ENCODE measurements at regions not wholly inside any gene's neighbourhood (a gene's known extent, or its start where the extent isn't known, plus 50 kb on each side); places are given as distances from the start of the nearest gene placed in this dataset.

DNA sequence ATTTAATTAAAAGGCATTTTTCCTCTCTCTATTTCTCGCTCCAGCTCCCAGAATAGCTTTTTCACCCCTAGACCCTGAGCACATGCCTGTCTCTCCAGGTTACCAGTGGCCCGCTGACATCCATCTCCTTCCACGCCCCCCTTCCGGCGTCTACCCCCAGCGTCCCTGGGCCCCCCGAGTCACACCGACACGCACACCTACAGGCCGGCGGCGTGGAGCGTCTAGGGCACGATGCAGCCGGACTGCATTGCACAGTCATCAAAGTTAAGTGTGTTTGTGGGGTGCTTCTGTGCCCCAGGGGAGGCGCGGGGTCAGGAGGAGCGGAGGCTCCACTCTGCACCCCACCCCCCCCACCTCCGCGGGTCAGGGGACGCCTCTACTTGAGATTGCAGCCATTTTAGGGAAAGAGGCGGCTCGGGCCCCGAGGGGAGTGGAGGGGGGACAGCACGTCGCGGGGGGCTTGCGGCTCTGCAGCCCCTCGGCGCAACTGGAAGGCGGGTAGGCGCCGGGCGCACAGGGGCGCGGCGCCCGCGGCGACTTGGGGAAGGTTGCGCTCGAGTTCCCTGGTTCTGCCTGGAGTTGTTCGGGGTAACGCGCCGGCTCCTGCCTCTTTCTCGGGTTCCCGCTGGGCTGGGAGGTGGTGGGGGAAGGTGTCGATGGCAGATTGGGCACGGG, 112.7 kb downstream of the DHX15 start:
- WGBS (ENCODE audit: insufficient coverage, low coverage, missing lambda C conversion rate): 56% methylated on average over 37 of the region's 50 CpGs
- Histone ChIP-seq H2AFZ (ENCODE audit: low read depth, low read length) (no peak overlapping the region), H4K20me1 (replicated peaks; ENCODE audit: control insufficient read depth, insufficient read depth, low read length) (no peaks in the 10 kb centered on the region), H3K27me3 (ENCODE audit: control insufficient read depth in 2 of 2, insufficient read depth in 2 of 2, low read length in 2 of 2) (peaks cover 2 to 32% of the 10 kb centered on the region in 2 experiments; a peak in 3 of 5 replicates), H3K4me2 (ENCODE audit: insufficient read depth, low read length) (no peak overlapping the region), H3K79me2 (ENCODE audit: control insufficient read depth, insufficient read depth, low read length) (no peaks in the 10 kb centered on the region), H3K36me3 (ENCODE audit: control insufficient read depth, insufficient read depth, low read length) (no peaks in the 10 kb centered on the region), H3K9me3 (replicated peaks; ENCODE audit: control insufficient read depth, insufficient read depth, low read depth, low read length) (no peaks in the 10 kb centered on the region), H3K9ac (ENCODE audit: insufficient read depth in 1 of 2, low read depth in 2 of 2, low read length in 2 of 2) (no peak overlapping the region), H3K4me1 (replicated peaks in 1 of 2; ENCODE audit: control insufficient read depth in 2 of 2, insufficient read depth in 2 of 2, low read length in 2 of 2) (peaks cover 0 to 18% of the 10 kb centered on the region in 2 experiments; a peak in 2 of 5 replicates), H3K4me3 (no peak overlapping the region), H3K27ac (ENCODE audit: extremely low read depth, low read depth, low read length) (no peak overlapping the region), H3K9me1 (ENCODE audit: control insufficient read depth, insufficient read depth, low read length) (no peaks in the 10 kb centered on the region)
- FAIRE-seq (no peak), ATAC-seq (no peak), DNase-seq (ENCODE audit: extremely low read depth in 1 of 4, low spot score in 3 of 4) (no peak)
- in situ Hi-C loops (cut with MboI): no loop called here
- intact Hi-C loops (cut with micrococcal nuclease): no loop called here
- ChIA-PET POLR2A (no interaction called here), CTCF (ENCODE audit: low intra/inter-chr PET ratio) (no interaction called here)
- no TSS peak for BruUV-seq (replicated peaks)
- no peak for TF ChIP-seq TCF3 (CRISPR knock-in tag; IDR thresholded peaks at IDR 0.05)
- TF ChIP-seq, protein P1, sequence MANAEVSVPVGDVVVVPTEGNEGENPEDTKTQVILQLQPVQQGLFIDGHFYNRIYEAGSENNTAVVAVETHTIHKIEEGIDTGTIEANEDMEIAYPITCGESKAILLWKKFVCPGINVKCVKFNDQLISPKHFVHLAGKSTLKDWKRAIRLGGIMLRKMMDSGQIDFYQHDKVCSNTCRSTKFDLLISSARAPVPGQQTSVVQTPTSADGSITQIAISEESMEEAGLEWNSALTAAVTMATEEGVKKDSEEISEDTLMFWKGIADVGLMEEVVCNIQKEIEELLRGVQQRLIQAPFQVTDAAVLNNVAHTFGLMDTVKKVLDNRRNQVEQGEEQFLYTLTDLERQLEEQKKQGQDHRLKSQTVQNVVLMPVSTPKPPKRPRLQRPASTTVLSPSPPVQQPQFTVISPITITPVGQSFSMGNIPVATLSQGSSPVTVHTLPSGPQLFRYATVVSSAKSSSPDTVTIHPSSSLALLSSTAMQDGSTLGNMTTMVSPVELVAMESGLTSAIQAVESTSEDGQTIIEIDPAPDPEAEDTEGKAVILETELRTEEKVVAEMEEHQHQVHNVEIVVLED (CRISPR knock-in tag; IDR thresholded peaks at IDR 0.05): no peak
- TF ChIP-seq CBX3 (IDR thresholded peaks at IDR 0.05; ENCODE audit: borderline replicate concordance in 1 of 2, low read length in 2 of 2): no peak
- no peak for TF ChIP-seq SRSF1 (IDR thresholded peaks at IDR 0.05; ENCODE audit: low read depth, low read length)
- TF ChIP-seq KDM1A (IDR thresholded peaks at IDR 0.05): no peak
- TF ChIP-seq, protein P2, sequence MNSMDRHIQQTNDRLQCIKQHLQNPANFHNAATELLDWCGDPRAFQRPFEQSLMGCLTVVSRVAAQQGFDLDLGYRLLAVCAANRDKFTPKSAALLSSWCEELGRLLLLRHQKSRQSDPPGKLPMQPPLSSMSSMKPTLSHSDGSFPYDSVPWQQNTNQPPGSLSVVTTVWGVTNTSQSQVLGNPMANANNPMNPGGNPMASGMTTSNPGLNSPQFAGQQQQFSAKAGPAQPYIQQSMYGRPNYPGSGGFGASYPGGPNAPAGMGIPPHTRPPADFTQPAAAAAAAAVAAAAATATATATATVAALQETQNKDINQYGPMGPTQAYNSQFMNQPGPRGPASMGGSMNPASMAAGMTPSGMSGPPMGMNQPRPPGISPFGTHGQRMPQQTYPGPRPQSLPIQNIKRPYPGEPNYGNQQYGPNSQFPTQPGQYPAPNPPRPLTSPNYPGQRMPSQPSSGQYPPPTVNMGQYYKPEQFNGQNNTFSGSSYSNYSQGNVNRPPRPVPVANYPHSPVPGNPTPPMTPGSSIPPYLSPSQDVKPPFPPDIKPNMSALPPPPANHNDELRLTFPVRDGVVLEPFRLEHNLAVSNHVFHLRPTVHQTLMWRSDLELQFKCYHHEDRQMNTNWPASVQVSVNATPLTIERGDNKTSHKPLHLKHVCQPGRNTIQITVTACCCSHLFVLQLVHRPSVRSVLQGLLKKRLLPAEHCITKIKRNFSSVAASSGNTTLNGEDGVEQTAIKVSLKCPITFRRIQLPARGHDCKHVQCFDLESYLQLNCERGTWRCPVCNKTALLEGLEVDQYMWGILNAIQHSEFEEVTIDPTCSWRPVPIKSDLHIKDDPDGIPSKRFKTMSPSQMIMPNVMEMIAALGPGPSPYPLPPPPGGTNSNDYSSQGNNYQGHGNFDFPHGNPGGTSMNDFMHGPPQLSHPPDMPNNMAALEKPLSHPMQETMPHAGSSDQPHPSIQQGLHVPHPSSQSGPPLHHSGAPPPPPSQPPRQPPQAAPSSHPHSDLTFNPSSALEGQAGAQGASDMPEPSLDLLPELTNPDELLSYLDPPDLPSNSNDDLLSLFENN (IDR thresholded peaks at IDR 0.05; ENCODE audit: low read depth in 2 of 2, low read length in 2 of 2): no peak
- TF ChIP-seq ZNF644 (tag; IDR thresholded peaks at IDR 0.05; ENCODE audit: low read depth): no peak
- TF ChIP-seq, protein P3, sequence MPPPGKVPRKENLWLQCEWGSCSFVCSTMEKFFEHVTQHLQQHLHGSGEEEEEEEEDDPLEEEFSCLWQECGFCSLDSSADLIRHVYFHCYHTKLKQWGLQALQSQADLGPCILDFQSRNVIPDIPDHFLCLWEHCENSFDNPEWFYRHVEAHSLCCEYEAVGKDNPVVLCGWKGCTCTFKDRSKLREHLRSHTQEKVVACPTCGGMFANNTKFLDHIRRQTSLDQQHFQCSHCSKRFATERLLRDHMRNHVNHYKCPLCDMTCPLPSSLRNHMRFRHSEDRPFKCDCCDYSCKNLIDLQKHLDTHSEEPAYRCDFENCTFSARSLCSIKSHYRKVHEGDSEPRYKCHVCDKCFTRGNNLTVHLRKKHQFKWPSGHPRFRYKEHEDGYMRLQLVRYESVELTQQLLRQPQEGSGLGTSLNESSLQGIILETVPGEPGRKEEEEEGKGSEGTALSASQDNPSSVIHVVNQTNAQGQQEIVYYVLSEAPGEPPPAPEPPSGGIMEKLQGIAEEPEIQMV (tag; conservative IDR thresholded peaks at IDR 0.05; ENCODE audit: low read depth): no peak
